HepG2 (cell line): ENCODE measurements at regions not wholly inside any gene's neighbourhood (a gene's known extent, or its start where the extent isn't known, plus 50 kb on each side); places are given as distances from the start of the nearest gene placed in this dataset.

Experiments
- AKNA ChIP-seq: sonication (generic); formaldehyde crosslinking; IDR thresholded peaks from 2 replicates; pipeline ENCODE4 v1.4.0; 2020; ENCODE audit warnings: missing genetic modification reagents, borderline replicate concordance
- CTCF ChIP-seq: sonication (generic); formaldehyde crosslinking; IDR thresholded peaks from 2 replicates; pipeline ENCODE4 v1.5.0; 2020; ENCODE audit warnings: mild to moderate bottlenecking, missing genetic modification reagents, moderate library complexity
- E2F1 ChIP-seq: sonication (generic); formaldehyde crosslinking; IDR thresholded peaks from 2 replicates; pipeline ENCODE4 v1.5.0; 2020; ENCODE audit warnings: missing genetic modification reagents
- HNRNPL ChIP-seq: fragments of 200-400 bp; formaldehyde crosslinking; IDR thresholded peaks from 2 replicates; pipeline ENCODE4 v1.6.1; 2017; ENCODE audit warnings: mild to moderate bottlenecking, low read depth, low read length
- MAX ChIP-seq: IDR thresholded peaks from 2 replicates; pipeline ENCODE4 v1.6.1; 2012; ENCODE audit warnings: inconsistent platforms
- TAF15 ChIP-seq: fragments of 200-400 bp; formaldehyde crosslinking; IDR thresholded peaks from one replicate; pipeline ENCODE4 v1.6.1; 2018; ENCODE audit warnings: mild to moderate bottlenecking, low read depth, low read length; ENCODE audit not compliant: poor library complexity, severe bottlenecking
- ZNF224 ChIP-seq: sonication (generic); formaldehyde crosslinking; IDR thresholded peaks from 2 replicates; pipeline ENCODE4 v1.5.0; 2020; ENCODE audit warnings: mild to moderate bottlenecking, missing genetic modification reagents
- ZNF674 ChIP-seq: sonication (generic); formaldehyde crosslinking; IDR thresholded peaks from 2 replicates; pipeline ENCODE4 v1.5.0; 2020; ENCODE audit warnings: low read depth, mild to moderate bottlenecking, missing genetic modification reagents
- TF ChIP-seq, protein P1 (sequence below): sonication (generic); formaldehyde crosslinking; IDR thresholded peaks from 2 replicates; pipeline ENCODE4 v1.4.0; 2020; ENCODE audit warnings: missing genetic modification reagents

DNA sequence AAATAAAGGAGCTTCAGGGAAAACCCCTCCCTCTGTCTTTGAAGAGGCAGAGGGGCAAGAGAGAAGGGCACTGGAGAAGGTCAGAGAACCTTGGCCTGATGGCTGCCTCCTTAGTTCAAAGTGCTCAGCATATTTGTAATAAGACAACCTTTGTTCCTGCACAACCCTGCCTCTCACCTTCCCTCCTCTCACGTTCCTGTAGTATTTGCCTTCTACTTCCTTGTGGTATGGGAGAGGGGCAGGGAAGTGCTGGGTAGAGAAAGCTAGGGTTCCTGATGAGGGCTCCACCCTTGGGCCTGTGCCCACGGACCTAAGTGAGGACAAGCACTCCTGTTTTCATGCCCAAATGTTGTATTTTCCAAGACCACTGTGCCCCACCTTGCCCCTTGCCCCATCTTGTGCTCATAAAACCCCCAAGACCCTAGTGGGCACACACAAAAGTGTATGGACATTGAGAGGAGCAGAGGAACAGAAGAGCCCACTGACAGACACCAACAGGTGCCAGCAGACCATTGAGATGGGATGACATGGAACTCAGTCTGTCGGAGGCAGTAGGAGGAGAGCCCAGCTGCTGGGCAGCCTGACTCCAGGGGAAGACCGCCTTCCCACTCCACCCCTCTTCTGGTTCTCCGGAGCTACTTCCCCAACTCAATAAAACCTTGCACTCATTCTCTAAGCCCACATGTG is 261.5 kb upstream of the CCDC196 start:
- TF ChIP-seq MAX (no peak), HNRNPL (no peak), E2F1 (CRISPR knock-in tag) (no peak), TAF15 (no peak), CTCF (CRISPR knock-in tag) (no peak), ZNF674 (CRISPR knock-in tag) (no peak), AKNA (no peak), ZNF224 (CRISPR knock-in tag) (no peak)
- TF ChIP-seq, protein P1, sequence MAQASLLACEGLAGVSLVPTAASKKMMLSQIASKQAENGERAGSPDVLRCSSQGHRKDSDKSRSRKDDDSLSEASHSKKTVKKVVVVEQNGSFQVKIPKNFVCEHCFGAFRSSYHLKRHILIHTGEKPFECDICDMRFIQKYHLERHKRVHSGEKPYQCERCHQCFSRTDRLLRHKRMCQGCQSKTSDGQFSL = no peak
